IMR-90 (cell line): ENCODE measurements at regions not wholly inside any gene's neighbourhood (a gene's known extent, or its start where the extent isn't known, plus 50 kb on each side); places are given as distances from the start of the nearest gene placed in this dataset.

Experiments used
- ATAC-seq: fragments of 200-7000 bp; cut with Tn5 transposase; 2 replicates; pipeline ENCODE4 v1.9.1; 2020; ENCODE audit warnings: low read depth, mild to moderate bottlenecking, moderate library complexity
- BruUV-seq: library from RNA; stranded (reverse); fragments of 400-500 nt; replicated peaks from 2 replicates; lab custom pipeline; 2021; lab: Mats Ljungman, UMichigan
- CTCF ChIA-PET: fragments of 300-600 bp; formaldehyde crosslinking; extraction: SDS; loops from one replicate; lab custom pipeline; 2021; ENCODE audit warnings: antibody characterized with exemption; lab: Yijun Ruan, JAX
- POLR2A ChIA-PET: fragments of 300-600 bp; sonication (Branson Sonifier 250); formaldehyde crosslinking; loops from one replicate; lab custom pipeline; 2022; ENCODE audit warnings: antibody characterized with exemption; ENCODE audit not compliant: unreplicated experiment; lab: Charles Lee
- DNase-seq: peaks from one replicate; pipeline ENCODE4 v3.0.0; 2013
- H2AFZ ChIP-seq: replicated peaks from 2 replicates; pipeline ENCODE3; 2013; ENCODE audit warnings: low read length, mild to moderate bottlenecking; ENCODE audit not compliant: poor library complexity
- H2AK5ac ChIP-seq: 2 replicates; pipeline ENCODE4 v1.6.1; 2013; ENCODE audit warnings: low read depth, low read length, inconsistent platforms
- H2AK9ac ChIP-seq: replicated peaks from 2 replicates; pipeline ENCODE3; 2013; ENCODE audit warnings: mild to moderate bottlenecking, low read depth, low read length, moderate library complexity; ENCODE audit not compliant: poor library complexity
- H2BK120ac ChIP-seq: 2 replicates; pipeline ENCODE4 v1.6.1; 2013; ENCODE audit warnings: low read depth, low read length, inconsistent platforms
- H2BK15ac ChIP-seq: 3 replicates; pipeline ENCODE4 v1.6.1; 2013; ENCODE audit warnings: low read depth, low read length, inconsistent platforms
- H2BK20ac ChIP-seq: 2 replicates; pipeline ENCODE4 v1.6.1; 2013; ENCODE audit warnings: low read depth, mild to moderate bottlenecking, inconsistent platforms, low read length, moderate library complexity
- H2BK5ac ChIP-seq: 2 replicates; pipeline ENCODE4 v1.6.1; 2013; ENCODE audit warnings: mild to moderate bottlenecking, low read depth, low read length, inconsistent platforms; ENCODE audit not compliant: poor library complexity, severe bottlenecking
- H3K14ac ChIP-seq: replicated peaks from 2 replicates; pipeline ENCODE4 v1.6.1; 2013; ENCODE audit warnings: low read depth, low read length, inconsistent platforms
- H3K18ac ChIP-seq: 2 replicates; pipeline ENCODE4 v1.6.1; 2013; ENCODE audit warnings: low read depth, low read length, control low read depth
- H3K23ac ChIP-seq: 2 replicates; pipeline ENCODE4 v1.6.1; 2013; ENCODE audit warnings: low read depth, low read length, inconsistent platforms
- H3K27ac ChIP-seq: 2 replicates; pipeline ENCODE4 v1.5.1; 2013; ENCODE audit warnings: mild to moderate bottlenecking, control low read depth, low read length; ENCODE audit not compliant: insufficient read depth
- H3K27me3 ChIP-seq: 2 replicates; pipeline ENCODE4 v1.6.1; 2013; ENCODE audit warnings: low read length; ENCODE audit not compliant: control insufficient read depth, insufficient read depth
- H3K36me3 ChIP-seq: 2 replicates; pipeline ENCODE4 v1.6.1; 2013; ENCODE audit warnings: low read length, mixed read lengths; ENCODE audit not compliant: control insufficient read depth, insufficient read depth
- H3K4ac ChIP-seq: 2 replicates; pipeline ENCODE4 v1.6.1; 2013; ENCODE audit warnings: low read depth, low read length, inconsistent platforms
- H3K4me1 ChIP-seq: 2 replicates; pipeline ENCODE4 v1.6.1; 2013; ENCODE audit warnings: low read length, mixed read lengths; ENCODE audit not compliant: control insufficient read depth, insufficient read depth
- H3K4me2 ChIP-seq: 2 replicates; pipeline ENCODE4 v1.6.1; 2013; ENCODE audit warnings: low read depth, mild to moderate bottlenecking, control low read depth, low read length, moderate library complexity
- H3K4me3 ChIP-seq: 2 replicates; pipeline ENCODE4 v1.5.1; 2013; ENCODE audit warnings: low read depth, mild to moderate bottlenecking, control low read depth, low read length, moderate library complexity; ENCODE audit not compliant: insufficient read depth
- H3K56ac ChIP-seq: 2 replicates; pipeline ENCODE4 v1.6.1; 2013; ENCODE audit warnings: low read length, inconsistent platforms; ENCODE audit not compliant: insufficient read depth; ENCODE audit errors: extremely low read depth
- H3K79me1 ChIP-seq, 2 experiments: 2 replicates each; pipeline ENCODE4 v1.6.1; 2013; ENCODE audit warnings: low read length in 2 of 2, inconsistent platforms in 1 of 2, low read depth in 1 of 2
- H3K9ac ChIP-seq: 2 replicates; pipeline ENCODE4 v1.6.1; 2013; ENCODE audit warnings: low read depth, low read length, control low read depth
- H3K9me1 ChIP-seq: 2 replicates; pipeline ENCODE4 v1.6.1; 2013; ENCODE audit warnings: low read length, inconsistent platforms; ENCODE audit not compliant: insufficient read depth
- H3K9me3 ChIP-seq: 2 replicates; pipeline ENCODE4 v1.6.1; 2013; ENCODE audit warnings: low read length; ENCODE audit not compliant: control insufficient read depth, insufficient read depth
- H4K20me1 ChIP-seq: 2 replicates; pipeline ENCODE4 v1.6.1; 2013; ENCODE audit warnings: low read length, inconsistent platforms; ENCODE audit not compliant: insufficient read depth
- H4K5ac ChIP-seq: 2 replicates; pipeline ENCODE4 v1.6.1; 2013; ENCODE audit warnings: mild to moderate bottlenecking, low read depth, low read length, control low read depth
- H4K8ac ChIP-seq, 2 experiments: 2 replicates each; pipeline ENCODE4 v1.6.1; 2013; ENCODE audit warnings: low read depth in 2 of 2, low read length in 2 of 2, control low read depth in 1 of 2, inconsistent platforms in 1 of 2
- H4K91ac ChIP-seq: 2 replicates; pipeline ENCODE4 v1.6.1; 2013; ENCODE audit warnings: low read depth, low read length, inconsistent platforms; ENCODE audit not compliant: insufficient read depth
- CHD1 ChIP-seq: IDR thresholded peaks from 2 replicates; pipeline ENCODE4 v1.6.1; 2012; ENCODE audit warnings: low read depth, low read length, improper control_type of control experiment
- FOS ChIP-seq: fragments of 150-350 bp; IDR thresholded peaks from 2 replicates; pipeline ENCODE4 v1.6.1; 2016; ENCODE audit warnings: low read depth, low read length
- MAZ ChIP-seq: IDR thresholded peaks from 2 replicates; pipeline ENCODE4 v1.6.1; 2012; ENCODE audit warnings: low read depth, mild to moderate bottlenecking, low read length, improper control_type of control experiment, moderate library complexity, borderline replicate concordance
- MXI1 ChIP-seq: IDR thresholded peaks from 2 replicates; pipeline ENCODE4 v1.6.1; 2012; ENCODE audit warnings: low read depth, mild to moderate bottlenecking, low read length, moderate library complexity, borderline replicate concordance
- dilution Hi-C: fragments of 300-500 bp; cut with HindIII; formaldehyde crosslinking; loops from one replicate; pipeline ENCODE4 v1.14.3; 2018; ENCODE audit warnings: low sequenced_read_pairs; ENCODE audit not compliant: unreplicated experiment
- in situ Hi-C: fragments of 300-500 bp; cut with MboI; formaldehyde crosslinking; loops from 3 replicates; pipeline ENCODE4 v1.14.3; 2019; ENCODE audit warnings: low sequenced_read_pairs, inconsistent platforms, mixed read lengths
- intact Hi-C: fragments of 100-400 bp; cut with micrococcal nuclease; formaldehyde crosslinking; loops from 2 replicates; pipeline ENCODE4 v1.10.0; 2022

DNA sequence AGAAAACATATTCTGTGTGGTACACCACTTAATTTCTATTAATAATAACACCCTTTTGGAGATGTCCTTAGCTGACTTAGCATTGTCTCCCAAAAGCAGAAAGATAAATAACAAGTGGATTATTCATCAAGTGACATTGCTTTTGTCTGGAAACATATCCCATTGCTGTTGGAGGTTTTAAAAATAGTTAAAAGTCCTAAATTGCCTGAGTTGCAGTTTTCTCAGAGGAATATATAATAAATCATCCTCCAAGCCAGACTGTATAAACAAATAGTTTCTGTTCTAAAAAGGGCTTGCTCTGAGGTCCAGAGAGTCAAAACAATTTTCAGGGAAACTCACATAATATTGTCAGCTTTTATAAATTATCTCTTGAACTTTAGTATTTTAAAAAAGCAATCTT, 60.4 kb upstream of the CD96 start:
- H2BK5ac ChIP-seq = no peak overlapping the region
- H2BK120ac ChIP-seq = no peak overlapping the region
- H3K18ac ChIP-seq = no peak overlapping the region
- H4K91ac ChIP-seq = no peak overlapping the region
- POLR2A ChIA-PET = interaction anchor here (0.6 kb wide), 1 partner anchor 377 kb away, joined by 4 read pairs; no protein-coding TSS in a partner anchor
- H3K27ac ChIP-seq = no peak overlapping the region
- no peak overlapping the region for H2AK5ac ChIP-seq
- no peaks in the 10 kb centered on the region for H3K79me1 ChIP-seq
- H2AK9ac ChIP-seq = no peak overlapping the region
- no peak overlapping the region for H2BK20ac ChIP-seq
- no peak overlapping the region for H3K4me2 ChIP-seq
- H2BK15ac ChIP-seq = no peak overlapping the region
- peaks cover 2% of the 10 kb centered on the region; the same call in 1 of the 2 replicates for H3K27me3 ChIP-seq
- dilution Hi-C loops = no loop called here
- intact Hi-C loops = no loop called here
- no peak overlapping the region for H4K8ac ChIP-seq
- H3K9ac ChIP-seq = no peak overlapping the region
- ATAC-seq (no peak), DNase-seq (no peak)
- no peaks in the 10 kb centered on the region for H4K20me1 ChIP-seq
- CTCF ChIA-PET = no interaction called here
- peaks cover 2% of the 10 kb centered on the region; the same call in 1 of the 2 replicates for H3K4me1 ChIP-seq
- TF ChIP-seq FOS (no peak), CHD1 (no peak), MXI1 (no peak), MAZ (no peak)
- H3K4me3 ChIP-seq = no peak overlapping the region
- no peaks in the 10 kb centered on the region for H3K36me3 ChIP-seq
- no peak overlapping the region for H3K14ac ChIP-seq
- H3K23ac ChIP-seq = no peak overlapping the region
- in situ Hi-C loops = no loop called here
- no peak overlapping the region for H3K56ac ChIP-seq
- no peak overlapping the region for H3K4ac ChIP-seq
- no TSS peak for BruUV-seq
- H4K5ac ChIP-seq = no peak overlapping the region
- H3K9me1 ChIP-seq = no peaks in the 10 kb centered on the region
- no peaks in the 10 kb centered on the region for H3K9me3 ChIP-seq
- no peak overlapping the region for H2AFZ ChIP-seq
